GM23338 (cell line): ENCODE measurements at regions not wholly inside any gene's neighbourhood (a gene's known extent, or its start where the extent isn't known, plus 50 kb on each side); places are given as distances from the start of the nearest gene placed in this dataset.
"Not testable (repeated sequence)": the region's sequence is repeated elsewhere in the genome, so short reads cannot be mapped to it uniquely, and the experiment has no call there.

ENCODE experiments used
- CREB1 ChIP-seq: fragments of 250-450 bp; sonication (Bioruptor Pico); IDR thresholded peaks from 2 replicates; pipeline ENCODE4 v1.5.0; 2020; ENCODE audit warnings: low read depth, mild to moderate bottlenecking, moderate library complexity
- EZH2 ChIP-seq: fragments of 200-600 bp; sonication (generic); IDR thresholded peaks from one replicate; pipeline ENCODE4 v1.8.0; 2017; ENCODE audit warnings: antibody characterized with exemption, mild to moderate bottlenecking, low read depth; ENCODE audit not compliant: unreplicated experiment
- EZH2phosphoT487 ChIP-seq: fragments of 200-600 bp; sonication (generic); IDR thresholded peaks from one replicate; pipeline ENCODE4 v1.8.1; 2018; ENCODE audit warnings: antibody characterized with exemption; ENCODE audit not compliant: unreplicated experiment
- JUNB ChIP-seq: IDR thresholded peaks from one replicate; pipeline ENCODE4 v1.6.1; 2016; ENCODE audit warnings: antibody characterized with exemption; ENCODE audit not compliant: unreplicated experiment
- NANOG ChIP-seq: IDR thresholded peaks from 2 replicates; pipeline ENCODE4 v1.6.1; 2016; ENCODE audit warnings: antibody characterized with exemption, borderline replicate concordance
- POLR2AphosphoS5 ChIP-seq: IDR thresholded peaks from 2 replicates; pipeline ENCODE4 v1.6.1; 2016; ENCODE audit warnings: antibody characterized with exemption, low read depth
- REST ChIP-seq: IDR thresholded peaks from one replicate; pipeline ENCODE4 v1.6.1; 2018; ENCODE audit warnings: antibody characterized with exemption; ENCODE audit not compliant: unreplicated experiment
- STAT1 ChIP-seq: IDR thresholded peaks from one replicate; pipeline ENCODE4 v1.6.1; 2016; ENCODE audit warnings: antibody characterized with exemption; ENCODE audit not compliant: unreplicated experiment
- ZNF114 ChIP-seq: fragments of 250-450 bp; sonication (Bioruptor Pico); IDR thresholded peaks from 2 replicates; pipeline ENCODE4 v1.5.0; 2020; ENCODE audit warnings: mild to moderate bottlenecking, moderate library complexity
- TF ChIP-seq, protein P1 (sequence below), 2 experiments: fragments of 200-600 bp in 1 of 2; sonication (generic) in 1 of 2; conservative IDR thresholded peaks; 2 replicates each; pipeline versions ENCODE4 v1.5.1 to v1.6.1; 2016 to 2017; ENCODE audit warnings: antibody characterized with exemption in 2 of 2, low read depth in 2 of 2, mild to moderate bottlenecking in 2 of 2, moderate library complexity in 1 of 2
- TF ChIP-seq, protein P2 (sequence below): IDR thresholded peaks from 2 replicates; pipeline ENCODE4 v1.6.1; 2016; ENCODE audit warnings: antibody characterized with exemption

GRCh38 chr3:75579536-75579935 is 84.6 kb upstream of the FRG2C start:
- not testable (repeated sequence) for TF ChIP-seq EZH2phosphoT487; EZH2; JUNB; POLR2AphosphoS5; CREB1 (CRISPR knock-in tag); REST; NANOG; ZNF114 (CRISPR knock-in tag); STAT1
- TF ChIP-seq, protein P1, sequence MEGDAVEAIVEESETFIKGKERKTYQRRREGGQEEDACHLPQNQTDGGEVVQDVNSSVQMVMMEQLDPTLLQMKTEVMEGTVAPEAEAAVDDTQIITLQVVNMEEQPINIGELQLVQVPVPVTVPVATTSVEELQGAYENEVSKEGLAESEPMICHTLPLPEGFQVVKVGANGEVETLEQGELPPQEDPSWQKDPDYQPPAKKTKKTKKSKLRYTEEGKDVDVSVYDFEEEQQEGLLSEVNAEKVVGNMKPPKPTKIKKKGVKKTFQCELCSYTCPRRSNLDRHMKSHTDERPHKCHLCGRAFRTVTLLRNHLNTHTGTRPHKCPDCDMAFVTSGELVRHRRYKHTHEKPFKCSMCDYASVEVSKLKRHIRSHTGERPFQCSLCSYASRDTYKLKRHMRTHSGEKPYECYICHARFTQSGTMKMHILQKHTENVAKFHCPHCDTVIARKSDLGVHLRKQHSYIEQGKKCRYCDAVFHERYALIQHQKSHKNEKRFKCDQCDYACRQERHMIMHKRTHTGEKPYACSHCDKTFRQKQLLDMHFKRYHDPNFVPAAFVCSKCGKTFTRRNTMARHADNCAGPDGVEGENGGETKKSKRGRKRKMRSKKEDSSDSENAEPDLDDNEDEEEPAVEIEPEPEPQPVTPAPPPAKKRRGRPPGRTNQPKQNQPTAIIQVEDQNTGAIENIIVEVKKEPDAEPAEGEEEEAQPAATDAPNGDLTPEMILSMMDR (conservative IDR thresholded peaks at IDR 0.05; ENCODE audit: low read depth in 2 of 2): not testable (repeated sequence)
- TF ChIP-seq, protein P2, sequence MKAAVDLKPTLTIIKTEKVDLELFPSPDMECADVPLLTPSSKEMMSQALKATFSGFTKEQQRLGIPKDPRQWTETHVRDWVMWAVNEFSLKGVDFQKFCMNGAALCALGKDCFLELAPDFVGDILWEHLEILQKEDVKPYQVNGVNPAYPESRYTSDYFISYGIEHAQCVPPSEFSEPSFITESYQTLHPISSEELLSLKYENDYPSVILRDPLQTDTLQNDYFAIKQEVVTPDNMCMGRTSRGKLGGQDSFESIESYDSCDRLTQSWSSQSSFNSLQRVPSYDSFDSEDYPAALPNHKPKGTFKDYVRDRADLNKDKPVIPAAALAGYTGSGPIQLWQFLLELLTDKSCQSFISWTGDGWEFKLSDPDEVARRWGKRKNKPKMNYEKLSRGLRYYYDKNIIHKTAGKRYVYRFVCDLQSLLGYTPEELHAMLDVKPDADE: not testable (repeated sequence)
